Thyroid gland (tissue), 4 donors: ENCODE measurements at regions not wholly inside any gene's neighbourhood (a gene's known extent, or its start where the extent isn't known, plus 50 kb on each side); places are given as distances from the start of the nearest gene placed in this dataset.

Experiments
- CTCF ChIP-seq, 6 experiments: fragments of 200-600 bp in 3 of 6; fragments of 450-650 bp in 3 of 6; sonication (generic) in 3 of 6; IDR thresholded peaks; one replicate each; pipeline ENCODE4 v1.5.1; 2016 to 2019; ENCODE audit warnings: antibody characterized with exemption in 6 of 6, mild to moderate bottlenecking in 2 of 6, inconsistent platforms in 1 of 6, moderate library complexity in 1 of 6
- POLR2A ChIP-seq, 2 donors: fragments of 450-650 bp; IDR thresholded peaks; one replicate each; pipeline ENCODE4 v1.6.1; 2017; ENCODE audit warnings: antibody characterized with exemption in 2 of 2, mild to moderate bottlenecking in 2 of 2, moderate library complexity in 1 of 2

DNA sequence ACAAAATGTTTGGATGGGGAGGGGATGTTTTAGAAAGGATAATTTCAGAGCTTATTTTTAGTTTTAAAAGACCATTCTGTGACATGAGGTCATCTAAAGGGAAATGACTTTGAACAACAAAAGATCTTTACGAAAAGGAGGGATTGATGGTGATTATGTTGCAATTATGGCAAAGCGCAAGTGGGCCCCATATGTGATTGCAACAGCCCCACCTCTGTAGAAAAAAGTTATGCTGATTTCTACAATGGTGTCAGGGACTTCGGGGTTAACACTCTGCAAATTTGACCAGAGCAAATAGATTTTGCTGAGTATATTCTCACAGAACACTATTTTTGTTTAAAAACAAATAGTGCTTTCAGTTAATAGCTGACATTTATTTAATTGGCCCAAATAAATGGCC lies 312.8 kb downstream of the NSG2 start:
- TF ChIP-seq CTCF (IDR thresholded peaks at IDR 0.05) (no peak), POLR2A (IDR thresholded peaks at IDR 0.05) (no peak)
